Testis (tissue), 2 donors: ENCODE measurements at regions not wholly inside any gene's neighbourhood (a gene's known extent, or its start where the extent isn't known, plus 50 kb on each side); places are given as distances from the start of the nearest gene placed in this dataset.

Source experiments
- CTCF ChIP-seq, 3 experiments: fragments of 450-650 bp in 2 of 3; fragments of 200-600 bp in 1 of 3; sonication (generic) in 1 of 3; IDR thresholded peaks; one replicate each; pipeline ENCODE4 v1.5.1; 2016 to 2019; ENCODE audit warnings: antibody characterized with exemption in 3 of 3, mild to moderate bottlenecking in 2 of 3, moderate library complexity in 1 of 3
- POLR2A ChIP-seq: fragments of 450-650 bp; IDR thresholded peaks from one replicate; pipeline ENCODE4 v1.6.1; 2017; ENCODE audit warnings: antibody characterized with exemption, mild to moderate bottlenecking, moderate library complexity

- no peak for TF ChIP-seq CTCF (IDR thresholded peaks at IDR 0.05)
- TF ChIP-seq POLR2A, result no peak
Observed at GRCh38 chr4:125911058-125911457, 596.3 kb downstream of the FAT4 start.
